Tibial nerve (tissue), 4 donors: ENCODE measurements at regions not wholly inside any gene's neighbourhood (a gene's known extent, or its start where the extent isn't known, plus 50 kb on each side); places are given as distances from the start of the nearest gene placed in this dataset.

Experiments used
- DNase-seq, 2 donors: peaks; one replicate each; pipeline ENCODE4 v3.0.0-alpha.2; 2019; ENCODE audit warnings: low spot score in 2 of 2
- H3K27ac ChIP-seq, 4 donors: fragments of 200-600 bp; sonication (generic) in 3 of 4; one replicate each; pipeline ENCODE4 v1.5.1; 2017 to 2019; ENCODE audit warnings: mild to moderate bottlenecking in 1 of 4
- H3K27me3 ChIP-seq, 2 donors: fragments of 200-600 bp; sonication (generic) in 1 of 2; one replicate each; pipeline versions ENCODE4 v1.5.1 to v1.6.0; 2017 to 2019
- H3K36me3 ChIP-seq, 3 donors: fragments of 200-600 bp; sonication (generic); one replicate each; pipeline ENCODE4 v1.5.1; 2018 to 2019
- H3K4me1 ChIP-seq, 4 donors: fragments of 200-600 bp; sonication (generic) in 3 of 4; one replicate each; pipeline ENCODE4 v1.5.1; 2017 to 2019
- H3K4me3 ChIP-seq, 4 donors: fragments of 200-600 bp; sonication (generic) in 3 of 4; one replicate each; pipeline ENCODE4 v1.5.1; 2017 to 2019; ENCODE audit warnings: mild to moderate bottlenecking in 1 of 4, moderate library complexity in 1 of 4
- H3K9me3 ChIP-seq, 4 donors: fragments of 200-600 bp; sonication (generic) in 3 of 4; one replicate each; pipeline ENCODE4 v1.5.1; 2017 to 2019
- CTCF ChIP-seq, 5 experiments: fragments of 200-600 bp in 3 of 5; fragments of 450-650 bp in 2 of 5; sonication (generic) in 3 of 5; IDR thresholded peaks; one replicate each; pipeline ENCODE4 v1.5.1; 2016 to 2019; ENCODE audit warnings: antibody characterized with exemption in 5 of 5, mild to moderate bottlenecking in 3 of 5, moderate library complexity in 2 of 5
- EP300 ChIP-seq, 2 donors: sonication (generic); formaldehyde crosslinking; IDR thresholded peaks; one replicate each; pipeline ENCODE4 v1.6.1; 2017; ENCODE audit warnings: antibody characterized with exemption in 2 of 2, mild to moderate bottlenecking in 1 of 2
- POLR2A ChIP-seq, 2 donors: fragments of 450-650 bp; IDR thresholded peaks; one replicate each; pipeline ENCODE4 v1.6.1; 2017; ENCODE audit warnings: antibody characterized with exemption in 2 of 2, mild to moderate bottlenecking in 2 of 2, moderate library complexity in 2 of 2
- WGBS, 2 donors: methylation state at CpG; one replicate each; pipeline ENCODE4 v1.1.5; 2018; 5-methylcytosine and 5-hydroxymethylcytosine counted together

GRCh38 chrX:147559191-147559590 is 352.5 kb upstream of the FMR1 start:
- no peaks in the 10 kb centered on the region for H3K36me3 ChIP-seq
- 57 to 80% methylated on average over 1 of the region's 1 CpG for WGBS, 2 donors
- no peak overlapping the region for H3K4me3 ChIP-seq
- no peaks in the 10 kb centered on the region for H3K9me3 ChIP-seq
- H3K4me1 ChIP-seq, result no peaks in the 10 kb centered on the region
- TF ChIP-seq EP300 (IDR thresholded peaks at IDR 0.05), result no peak
- TF ChIP-seq CTCF (IDR thresholded peaks at IDR 0.05), result no peak
- no peak for TF ChIP-seq POLR2A (IDR thresholded peaks at IDR 0.05)
- no peak for DNase-seq
- no peak overlapping the region for H3K27ac ChIP-seq
- no peaks in the 10 kb centered on the region for H3K27me3 ChIP-seq

GRCh38 chrX:147565237-147565636 is 346.5 kb upstream of the FMR1 start:
- Histone ChIP-seq H3K36me3 (no peaks in the 10 kb centered on the region), H3K27ac (no peak overlapping the region), H3K4me3 (no peak overlapping the region), H3K27me3 (no peaks in the 10 kb centered on the region), H3K4me1 (no peaks in the 10 kb centered on the region), H3K9me3 (no peaks in the 10 kb centered on the region)
- TF ChIP-seq EP300 (IDR thresholded peaks at IDR 0.05), result no peak
- TF ChIP-seq POLR2A (IDR thresholded peaks at IDR 0.05), result no peak
- no peak for TF ChIP-seq CTCF (IDR thresholded peaks at IDR 0.05)
- WGBS, 2 donors, result 42 to 47% methylated on average over 1 of the region's 1 CpG
- DNase-seq, result no peak

DNA sequence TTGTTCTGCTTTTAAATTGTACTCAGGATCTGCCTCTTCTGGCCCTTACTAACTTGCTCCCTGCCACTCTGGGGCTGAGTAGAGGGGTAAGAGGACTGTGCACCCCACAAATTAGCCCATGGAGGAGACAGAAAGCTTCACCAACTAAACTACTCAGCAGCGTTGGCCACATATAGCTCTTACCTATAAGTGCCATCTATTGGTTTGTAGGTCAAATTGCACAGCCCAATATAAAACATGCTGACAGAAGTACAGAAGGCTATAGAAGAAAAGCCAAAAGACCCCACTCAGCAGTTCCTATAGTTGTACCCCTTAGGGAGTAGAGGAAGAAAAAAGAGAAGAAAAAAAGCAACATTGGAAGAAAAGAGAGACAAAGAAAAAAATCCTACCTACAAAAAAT is 341.2 kb upstream of the FMR1 start:
- Histone ChIP-seq H3K27ac (no peak overlapping the region), H3K36me3 (no peaks in the 10 kb centered on the region), H3K4me1 (no peaks in the 10 kb centered on the region), H3K4me3 (no peak overlapping the region), H3K27me3 (no peaks in the 10 kb centered on the region), H3K9me3 (no peaks in the 10 kb centered on the region)
- WGBS, 2 donors, result 50 to 52% methylated on average over 1 of the region's 1 CpG
- no peak for DNase-seq
- no peak for TF ChIP-seq CTCF (IDR thresholded peaks at IDR 0.05)
- no peak for TF ChIP-seq POLR2A (IDR thresholded peaks at IDR 0.05)
- TF ChIP-seq EP300 (IDR thresholded peaks at IDR 0.05), result no peak

DNA sequence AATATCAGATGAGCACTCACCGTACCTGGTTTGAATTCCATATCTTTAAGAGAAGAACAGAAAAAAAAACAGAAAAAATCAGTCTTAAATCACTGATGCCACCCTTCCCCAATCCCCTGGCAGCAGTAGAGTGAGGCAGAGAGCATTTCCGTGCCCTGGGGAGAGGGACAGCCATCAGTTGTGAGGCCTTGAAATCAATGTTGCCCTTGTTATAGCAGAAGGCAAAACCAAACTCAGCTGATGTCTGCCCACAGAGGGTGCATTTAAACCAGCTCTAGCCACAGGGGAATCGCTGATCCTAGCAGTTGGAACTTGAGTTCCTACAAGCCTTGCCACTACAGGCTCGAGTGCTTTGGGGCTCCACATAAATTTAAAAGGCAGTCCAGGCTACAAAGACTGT is 338.5 kb upstream of the FMR1 start:
- no peaks in the 10 kb centered on the region for H3K4me1 ChIP-seq
- 45 to 60% methylated on average over 4 of the region's 4 CpGs for WGBS, 2 donors
- TF ChIP-seq CTCF (IDR thresholded peaks at IDR 0.05), result no peak
- no peaks in the 10 kb centered on the region for H3K9me3 ChIP-seq
- no peak overlapping the region for H3K4me3 ChIP-seq
- no peaks in the 10 kb centered on the region for H3K27me3 ChIP-seq
- no peak for DNase-seq
- no peaks in the 10 kb centered on the region for H3K36me3 ChIP-seq
- H3K27ac ChIP-seq, result no peak overlapping the region

GRCh38 chrX:147602176-147602696 is 309.5 kb upstream of the FMR1 start:
- TF ChIP-seq EP300 (IDR thresholded peaks at IDR 0.05) (no peak), CTCF (IDR thresholded peaks at IDR 0.05) (no peak), POLR2A (IDR thresholded peaks at IDR 0.05) (no peak)
- no peak overlapping the region for H3K27ac ChIP-seq
- 45 to 52% methylated on average over 3 of the region's 3 CpGs for WGBS, 2 donors

More at GRCh38 chrX:147602176-147602696, 309.5 kb upstream of the FMR1 start:
- Histone ChIP-seq H3K4me1 (no peaks in the 10 kb centered on the region), H3K36me3 (no peaks in the 10 kb centered on the region), H3K4me3 (no peak overlapping the region), H3K27me3 (no peaks in the 10 kb centered on the region), H3K9me3 (no peaks in the 10 kb centered on the region)
- no peak for DNase-seq
